ES-I3 (cell line): ENCODE measurements at regions not wholly inside any gene's neighbourhood (a gene's known extent, or its start where the extent isn't known, plus 50 kb on each side); places are given as distances from the start of the nearest gene placed in this dataset.
"Not testable (repeated sequence)": the region's sequence is repeated elsewhere in the genome, so short reads cannot be mapped to it uniquely, and the experiment has no call there.

Experiments
- H3K36me3 ChIP-seq: 2 replicates; pipeline ENCODE4 v1.6.1; 2013; ENCODE audit warnings: mild to moderate bottlenecking, low read length, control low read depth, moderate library complexity; ENCODE audit not compliant: insufficient read depth
- H3K4me1 ChIP-seq: 2 replicates; pipeline ENCODE4 v1.6.1; 2013; ENCODE audit warnings: mild to moderate bottlenecking, control low read depth, low read length; ENCODE audit not compliant: insufficient read depth
- H3K9ac ChIP-seq: 2 replicates; pipeline ENCODE4 v1.6.1; 2013; ENCODE audit warnings: low read depth, mild to moderate bottlenecking, low read length, moderate library complexity
- H3K9me3 ChIP-seq: 2 replicates; pipeline ENCODE4 v1.6.1; 2013; ENCODE audit warnings: mild to moderate bottlenecking, low read length, moderate library complexity; ENCODE audit not compliant: control insufficient read depth, insufficient read depth

- H3K9me3 ChIP-seq, H3K4me1 ChIP-seq, H3K36me3 ChIP-seq, H3K9ac ChIP-seq: not testable (repeated sequence)
Measured at GRCh38 chr1:10922315-10923060, 90.0 kb upstream of the TARDBP start.

GRCh38 chr1:10924030-10924429 lies 88.4 kb upstream of the TARDBP start:
- no peaks in the 10 kb centered on the region for H3K36me3 ChIP-seq
- no peaks in the 10 kb centered on the region for H3K4me1 ChIP-seq
- H3K9ac ChIP-seq: no peak overlapping the region
- H3K9me3 ChIP-seq: peaks cover 5% of the 10 kb centered on the region

GRCh38 chr1:10928654-10929053 lies 83.8 kb upstream of the TARDBP start:
- Histone ChIP-seq H3K4me1 (no peaks in the 10 kb centered on the region), H3K9me3 (peaks cover 5% of the 10 kb centered on the region), H3K9ac (no peak overlapping the region), H3K36me3 (no peaks in the 10 kb centered on the region)

- Histone ChIP-seq H3K9ac (no peak overlapping the region), H3K4me1 (no peaks in the 10 kb centered on the region), H3K9me3 (peaks cover 5% of the 10 kb centered on the region), H3K36me3 (no peaks in the 10 kb centered on the region)
Measured at GRCh38 chr1:10932088-10932487, 80.4 kb upstream of the TARDBP start.

- H3K9ac ChIP-seq: no peak overlapping the region
- H3K36me3 ChIP-seq: no peaks in the 10 kb centered on the region
- H3K9me3 ChIP-seq: no peaks in the 10 kb centered on the region
- H3K4me1 ChIP-seq: no peaks in the 10 kb centered on the region
Measured at GRCh38 chr1:10934150-10934818, 78.2 kb upstream of the TARDBP start.

- Histone ChIP-seq H3K9ac (no peak overlapping the region), H3K9me3 (no peaks in the 10 kb centered on the region), H3K4me1 (no peaks in the 10 kb centered on the region), H3K36me3 (no peaks in the 10 kb centered on the region)
Measured at GRCh38 chr1:10935246-10935645, 77.2 kb upstream of the TARDBP start.

GRCh38 chr1:10935724-10936123 lies 76.7 kb upstream of the TARDBP start:
- H3K4me1 ChIP-seq: no peaks in the 10 kb centered on the region
- H3K36me3 ChIP-seq: no peaks in the 10 kb centered on the region
- H3K9ac ChIP-seq: no peak overlapping the region
- no peaks in the 10 kb centered on the region for H3K9me3 ChIP-seq

GRCh38 chr1:10936998-10937901 lies 75.2 kb upstream of the TARDBP start:
- Histone ChIP-seq H3K9me3 (no peaks in the 10 kb centered on the region), H3K9ac (no peak overlapping the region)

GRCh38 chr1:10938741-10939417 lies 73.6 kb upstream of the TARDBP start:
- Histone ChIP-seq H3K9me3 (no peaks in the 10 kb centered on the region), H3K36me3 (no peaks in the 10 kb centered on the region), H3K4me1 (peaks cover under 1% of the 10 kb centered on the region; the same call in 1 of the 2 replicates), H3K9ac (no peak overlapping the region)

More at GRCh38 chr1:10936998-10937901, 75.2 kb upstream of the TARDBP start:
- no peaks in the 10 kb centered on the region for H3K4me1 ChIP-seq
- no peaks in the 10 kb centered on the region for H3K36me3 ChIP-seq

GRCh38 chr1:10939654-10940450 lies 72.6 kb upstream of the TARDBP start:
- no peak overlapping the region for H3K9ac ChIP-seq
- no peaks in the 10 kb centered on the region for H3K9me3 ChIP-seq
- no peaks in the 10 kb centered on the region for H3K36me3 ChIP-seq

GRCh38 chr1:10940451-10940804 lies 72.0 kb upstream of the TARDBP start:
- Histone ChIP-seq H3K9ac (no peak overlapping the region), H3K36me3 (no peaks in the 10 kb centered on the region), H3K4me1 (peaks cover 8% of the 10 kb centered on the region), H3K9me3 (no peaks in the 10 kb centered on the region)

More at GRCh38 chr1:10939654-10940450, 72.6 kb upstream of the TARDBP start:
- H3K4me1 ChIP-seq: peaks cover 8% of the 10 kb centered on the region

GRCh38 chr1:10940838-10941237 lies 71.6 kb upstream of the TARDBP start:
- H3K9ac ChIP-seq: no peak overlapping the region
- H3K36me3 ChIP-seq: no peaks in the 10 kb centered on the region
- H3K4me1 ChIP-seq: peaks cover 8% of the 10 kb centered on the region
- H3K9me3 ChIP-seq: no peaks in the 10 kb centered on the region

- no peak overlapping the region for H3K9ac ChIP-seq
- H3K9me3 ChIP-seq: no peaks in the 10 kb centered on the region
- peaks cover 8% of the 10 kb centered on the region for H3K4me1 ChIP-seq
- H3K36me3 ChIP-seq: no peaks in the 10 kb centered on the region
Measured at GRCh38 chr1:10941891-10942541, 70.4 kb upstream of the TARDBP start.
